Endothelial cell of umbilical vein (primary cell): ENCODE measurements at regions not wholly inside any gene's neighbourhood (a gene's known extent, or its start where the extent isn't known, plus 50 kb on each side); places are given as distances from the start of the nearest gene placed in this dataset.
A peak's percentile ranks its signal among the peaks of the same experiment; 100 is the strongest.

Experiments
- BruUV-seq: library from RNA; stranded (reverse); fragments of 400-500 nt; replicated peaks from 2 replicates; lab custom pipeline; 2021; lab: Mats Ljungman, UMichigan
- CTCF ChIA-PET: fragments of 300-600, 350-600 bp; sonication (Branson Sonifier 250); formaldehyde crosslinking; loops from one replicate; lab custom pipeline; 2021; ENCODE audit warnings: antibody characterized with exemption, inconsistent platforms; lab: Charles Lee
- POLR2A ChIA-PET: fragments of 300-600, 350-600 bp; sonication (Branson Sonifier 250); formaldehyde crosslinking; loops from one replicate; lab custom pipeline; 2021; ENCODE audit warnings: antibody characterized with exemption, inconsistent platforms; lab: Charles Lee
- DNase-seq: peaks from one replicate; pipeline ENCODE4 v3.0.0-alpha.2; 2011; ENCODE audit warnings: low read depth, low spot score
- FAIRE-seq: peaks from 2 replicates; lab custom pipeline; 2011; peaks lifted over from hg19 to GRCh38; lab: Jason Lieb, UNC
- H2AFZ ChIP-seq: 2 replicates; pipeline ENCODE4 v1.6.0; 2012; ENCODE audit warnings: low read depth, low read length, control low read depth, inconsistent platforms
- H3K27ac ChIP-seq: 2 replicates; pipeline ENCODE4 v1.5.1; 2011; ENCODE audit warnings: low read depth, mild to moderate bottlenecking, control low read depth, low read length, moderate library complexity; ENCODE audit not compliant: insufficient read depth
- H3K27me3 ChIP-seq, 2 experiments: 2 replicates each; pipeline versions ENCODE4 v1.6.0 to v1.6.1; 2011; ENCODE audit warnings: low read length in 2 of 2, mixed read lengths in 1 of 2; ENCODE audit not compliant: control insufficient read depth in 2 of 2, insufficient read depth in 2 of 2
- H3K36me3 ChIP-seq, 2 experiments: 2 replicates in 1 of 2; 3 replicates in 1 of 2; pipeline ENCODE4 v1.5.1; 2011; ENCODE audit warnings: low read length in 2 of 2, mild to moderate bottlenecking in 1 of 2, moderate library complexity in 1 of 2; ENCODE audit not compliant: control insufficient read depth in 2 of 2, insufficient read depth in 2 of 2; ENCODE audit errors: extremely low read depth in 1 of 2
- H3K4me1 ChIP-seq: 3 replicates; pipeline ENCODE4 v1.5.1; 2011; ENCODE audit warnings: mild to moderate bottlenecking, low read length; ENCODE audit not compliant: control insufficient read depth, insufficient read depth; ENCODE audit errors: extremely low read depth
- H3K4me2 ChIP-seq: 2 replicates; pipeline ENCODE4 v1.6.1; 2011; ENCODE audit warnings: low read length, control low read depth, mixed read lengths; ENCODE audit not compliant: insufficient read depth
- H3K4me3 ChIP-seq, 3 experiments: fragments of 200-600 bp in 1 of 3; sonication (generic), shearing (Covaris generic) in 1 of 3; replicated peaks in 1 of 3; 2 replicates each; pipeline ENCODE4 v1.5.1; 2011 to 2016; ENCODE audit warnings: control low read depth in 3 of 3, low read length in 3 of 3, mild to moderate bottlenecking in 2 of 3, inconsistent platforms in 1 of 3, low read depth in 1 of 3, moderate library complexity in 1 of 3; ENCODE audit not compliant: insufficient read depth in 1 of 3
- H3K79me2 ChIP-seq: 2 replicates; pipeline ENCODE4 v1.6.0; 2012; ENCODE audit warnings: low read length, inconsistent platforms; ENCODE audit not compliant: control insufficient read depth, insufficient read depth
- H3K9ac ChIP-seq: replicated peaks from 2 replicates; pipeline ENCODE3; 2011; ENCODE audit warnings: low read length, control low read depth; ENCODE audit not compliant: insufficient read depth; ENCODE audit errors: extremely low read depth
- H3K9me1 ChIP-seq: replicated peaks from 3 replicates; pipeline ENCODE4 v1.6.0; 2011; ENCODE audit warnings: mild to moderate bottlenecking, low read length; ENCODE audit not compliant: control insufficient read depth, insufficient read depth; ENCODE audit errors: extremely low read depth
- H3K9me3 ChIP-seq: replicated peaks from 2 replicates; pipeline ENCODE4 v1.5.1; 2012; ENCODE audit warnings: low read length, inconsistent platforms; ENCODE audit not compliant: control insufficient read depth, insufficient read depth
- H4K20me1 ChIP-seq: replicated peaks from 2 replicates; pipeline ENCODE3; 2011; ENCODE audit warnings: mild to moderate bottlenecking, low read length; ENCODE audit not compliant: control insufficient read depth, insufficient read depth; ENCODE audit errors: extremely low read depth
- CTCF ChIP-seq, 2 donors: IDR thresholded peaks; 1 replicate in 1 of 2; 2 replicates in 1 of 2; pipeline ENCODE4 v1.5.1; 2011; ENCODE audit warnings: low read length in 2 of 2, mild to moderate bottlenecking in 2 of 2, moderate library complexity in 2 of 2, control low read depth in 1 of 2, inconsistent platforms in 1 of 2, low read depth in 1 of 2; ENCODE audit not compliant: insufficient read depth in 1 of 2; ENCODE audit errors: extremely low read depth in 1 of 2
- EZH2 ChIP-seq: IDR thresholded peaks from 2 replicates; pipeline ENCODE4 v1.6.1; 2012; ENCODE audit warnings: borderline replicate concordance, low read depth, mild to moderate bottlenecking, moderate library complexity, low read length, inconsistent platforms; ENCODE audit not compliant: severe bottlenecking
- FOS ChIP-seq: IDR thresholded peaks from 2 replicates; pipeline ENCODE4 v1.6.1; 2011; ENCODE audit warnings: mild to moderate bottlenecking, low read length, moderate library complexity, borderline replicate concordance; ENCODE audit not compliant: insufficient read depth
- GATA2 ChIP-seq: IDR thresholded peaks from 2 replicates; pipeline ENCODE4 v1.7.0; 2011; ENCODE audit warnings: low read depth, mild to moderate bottlenecking, moderate library complexity, mixed read lengths, low read length; ENCODE audit not compliant: insufficient read length, insufficient read depth
- JUN ChIP-seq: IDR thresholded peaks from 2 replicates; pipeline ENCODE4 v1.6.1; 2011; ENCODE audit warnings: borderline replicate concordance, low read depth; ENCODE audit not compliant: insufficient read length, insufficient read depth
- MAX ChIP-seq: IDR thresholded peaks from 2 replicates; pipeline ENCODE4 v1.6.1; 2011; ENCODE audit not compliant: insufficient read depth, insufficient read length
- MYC ChIP-seq: IDR thresholded peaks from one replicate; pipeline ENCODE4 v1.6.1; 2011; ENCODE audit warnings: mild to moderate bottlenecking, low read depth, low read length
- POLR2A ChIP-seq: IDR thresholded peaks from 2 replicates; pipeline ENCODE4 v1.6.1; 2012; ENCODE audit warnings: low read depth, mild to moderate bottlenecking, control low read depth, low read length
- POLR2AphosphoS5 ChIP-seq: IDR thresholded peaks from 2 replicates; pipeline ENCODE4 v1.6.1; 2012; ENCODE audit warnings: low read depth, mild to moderate bottlenecking, control low read depth, low read length, moderate library complexity; ENCODE audit not compliant: insufficient read depth
- dilution Hi-C: fragments of 300-500 bp; cut with MboI; formaldehyde crosslinking; loops from one replicate; pipeline ENCODE4 v1.15.0; 2019; ENCODE audit warnings: low sequenced_read_pairs; ENCODE audit not compliant: extremely low pct_ligation_motif_present
- intact Hi-C: fragments of 100-400 bp; cut with micrococcal nuclease; formaldehyde crosslinking; loops from one replicate; pipeline ENCODE4 v1.10.0; 2022

GRCh38 chr14:54299410-54300363 is 97.1 kb upstream of the CDKN3 start:
- Histone ChIP-seq H3K9me1 (no peaks in the 10 kb centered on the region), H3K4me2 (peak overlapping the region; percentile 75), H3K36me3 (no peaks in the 10 kb centered on the region), H3K9ac (peak overlapping the region; percentile 19), H4K20me1 (no peaks in the 10 kb centered on the region), H3K27ac (peak overlapping the region; percentile 46), H3K4me3 (peak overlapping the region in 1 of 3 experiments; percentile 13), H3K27me3 (no peaks in the 10 kb centered on the region), H3K9me3 (no peaks in the 10 kb centered on the region), H2AFZ (peak overlapping the region; percentile 15), H3K4me1 (peaks cover 12% of the 10 kb centered on the region), H3K79me2 (no peaks in the 10 kb centered on the region)
- CTCF ChIA-PET: interaction anchor here (0.7 to 1.2 kb wide), 2 partner anchors 29 to 40 kb away, joined by 3 read pairs; no protein-coding TSS in a partner anchor
- TSS peak; percentile 30 for BruUV-seq
- dilution Hi-C loops (no loop called here), intact Hi-C loops (no loop called here)
- peak; percentile 73 for FAIRE-seq
- DNase-seq: peak; percentile 88
- POLR2A ChIA-PET: interaction anchor here (0.7 kb wide), 1 partner anchor 145 kb away, joined by 3 read pairs; no protein-coding TSS in a partner anchor
- no peak for TF ChIP-seq EZH2
- no peak for TF ChIP-seq CTCF (IDR thresholded peaks at IDR 0.05; ENCODE audit: extremely low read depth in 1 of 2, insufficient read depth in 1 of 2, low read depth in 1 of 2, low read length in 2 of 2)
- no peak for TF ChIP-seq FOS
- no peak for TF ChIP-seq POLR2AphosphoS5
- no peak for TF ChIP-seq JUN
- no peak for TF ChIP-seq GATA2
- TF ChIP-seq MYC: no peak
- no peak for TF ChIP-seq MAX
- no peak for TF ChIP-seq POLR2A
